Adrenal gland (tissue), 5 donors: ENCODE measurements at regions not wholly inside any gene's neighbourhood (a gene's known extent, or its start where the extent isn't known, plus 50 kb on each side); places are given as distances from the start of the nearest gene placed in this dataset.

Experiments
- CTCF ChIP-seq, 6 experiments: fragments of 450-650 bp in 4 of 6; fragments of 200-600 bp in 2 of 6; sonication (generic) in 1 of 6; IDR thresholded peaks; 1 replicate in 5 of 6; 2 replicates in 1 of 6; pipeline versions ENCODE4 v1.5.1 to v1.8.0; 2016 to 2021; ENCODE audit warnings: antibody characterized with exemption in 6 of 6, mild to moderate bottlenecking in 2 of 6, moderate library complexity in 1 of 6
- POLR2A ChIP-seq, 2 donors: fragments of 450-650 bp; IDR thresholded peaks; one replicate each; pipeline ENCODE4 v1.6.1; 2017; ENCODE audit warnings: antibody characterized with exemption in 2 of 2, mild to moderate bottlenecking in 2 of 2, moderate library complexity in 1 of 2
- donor health status: DM: no; HTN: no; CAD: no.

GRCh38 chr9:73090214-73090613 lies 61.5 kb upstream of the ANXA1 start:
- TF ChIP-seq POLR2A (IDR thresholded peaks at IDR 0.05) (no peak), CTCF (IDR thresholded peaks at IDR 0.05) (no peak)
